ENCODE measurements at regions not wholly inside any gene's neighbourhood (a gene's known extent, or its start where the extent isn't known, plus 50 kb on each side); places are given as distances from the start of the nearest gene placed in this dataset.
A peak's percentile ranks its signal among the peaks of the same experiment; 100 is the strongest.
"Not testable (repeated sequence)": the region's sequence is repeated elsewhere in the genome, so short reads cannot be mapped to it uniquely, and the experiment has no call there.

- no peak for DNase-seq (ENCODE audit: low read depth in 2 of 2)
These were observed 194.9 kb downstream of the LRATD1 start for GRCh38 chr2:14827226-14828023.

- DNase-seq (ENCODE audit: low read depth in 2 of 2): no peak
These were observed 195.7 kb downstream of the LRATD1 start for GRCh38 chr2:14828223-14828622.

GRCh38 chr2:14828968-14829367 lies 196.5 kb downstream of the LRATD1 start:
- DNase-seq (ENCODE audit: low read depth in 2 of 2): no peak

- no peak for DNase-seq (ENCODE audit: low read depth in 2 of 2)
These were observed 198.9 kb downstream of the LRATD1 start for GRCh38 chr2:14831458-14831857.

GRCh38 chr2:14843507-14844204 lies 211.1 kb downstream of the LRATD1 start:
- no peak for DNase-seq (ENCODE audit: low read depth in 2 of 2)

GRCh38 chr2:14855751-14856150 lies 223.2 kb downstream of the LRATD1 start:
- no peak for DNase-seq (ENCODE audit: low read depth in 2 of 2)

GRCh38 chr2:14861181-14861580 lies 228.7 kb downstream of the LRATD1 start:
- no peak for DNase-seq (ENCODE audit: low read depth in 2 of 2)

- DNase-seq (ENCODE audit: low read depth in 2 of 2): no peak
These were observed 234.3 kb downstream of the LRATD1 start for GRCh38 chr2:14866736-14867352.

GRCh38 chr2:14867853-14868252 lies 235.3 kb downstream of the LRATD1 start:
- no peak for DNase-seq (ENCODE audit: low read depth in 2 of 2)

- DNase-seq (ENCODE audit: low read depth in 2 of 2): no peak
These were observed 240.3 kb downstream of the LRATD1 start for GRCh38 chr2:14872779-14873325.

- DNase-seq (ENCODE audit: low read depth in 2 of 2): no peak
These were observed 249.3 kb downstream of the LRATD1 start for GRCh38 chr2:14881651-14882327.

- no peak for DNase-seq (ENCODE audit: low read depth in 2 of 2)
These were observed 252.1 kb downstream of the LRATD1 start for GRCh38 chr2:14884651-14885050.

- no peak for DNase-seq (ENCODE audit: low read depth in 2 of 2)
These were observed 259.0 kb downstream of the LRATD1 start for GRCh38 chr2:14891546-14891945.

- no peak for DNase-seq (ENCODE audit: low read depth in 2 of 2)
These were observed 264.0 kb downstream of the LRATD1 start for GRCh38 chr2:14896330-14897030.

GRCh38 chr2:14899621-14900414 lies 267.3 kb downstream of the LRATD1 start:
- no peak for DNase-seq (ENCODE audit: low read depth in 2 of 2)

- no peak for DNase-seq (ENCODE audit: low read depth in 2 of 2)
These were observed 269.2 kb downstream of the LRATD1 start for GRCh38 chr2:14901737-14902136.

GRCh38 chr2:14902953-14903352 lies 270.4 kb downstream of the LRATD1 start:
- no peak for DNase-seq (ENCODE audit: low read depth in 2 of 2)

GRCh38 chr2:14903709-14904374 lies 271.3 kb downstream of the LRATD1 start:
- DNase-seq (ENCODE audit: low read depth in 2 of 2): peak; percentile 0 to 3

- not testable (repeated sequence) for DNase-seq (ENCODE audit: low read depth in 2 of 2)
These were observed 271.9 kb downstream of the LRATD1 start for GRCh38 chr2:14904378-14904777.

- DNase-seq (ENCODE audit: low read depth in 2 of 2): no peak
These were observed 273.1 kb downstream of the LRATD1 start for GRCh38 chr2:14905571-14905970.

All from dermis microvascular lymphatic vessel endothelial cell (primary cell).